ACC112 (cell line): ENCODE measurements at regions not wholly inside any gene's neighbourhood (a gene's known extent, or its start where the extent isn't known, plus 50 kb on each side); places are given as distances from the start of the nearest gene placed in this dataset.

Source experiments
- H2AFZ ChIP-seq: fragments of 200-600 bp; sonication (generic); one replicate; pipeline ENCODE4 v1.6.0; 2017; ENCODE audit warnings: antibody characterized with exemption, low read length; ENCODE audit not compliant: unreplicated experiment
- H3K27ac ChIP-seq: fragments of 200-600 bp; sonication (generic); 2 replicates; pipeline ENCODE4 v1.5.1; 2014; ENCODE audit warnings: low read depth, mild to moderate bottlenecking, antibody characterized with exemption, low read length, moderate library complexity
- H3K27me3 ChIP-seq: fragments of 200-600 bp; sonication (generic); 2 replicates; pipeline ENCODE4 v1.6.1; 2014; ENCODE audit warnings: mild to moderate bottlenecking, antibody characterized with exemption, low read length, moderate library complexity, mixed read lengths; ENCODE audit not compliant: insufficient read depth
- H3K36me3 ChIP-seq: fragments of 200-600 bp; sonication (generic); 2 replicates; pipeline ENCODE4 v1.6.1; 2016; ENCODE audit warnings: mild to moderate bottlenecking, antibody characterized with exemption, low read length, moderate library complexity, mixed read lengths; ENCODE audit not compliant: insufficient read depth
- H3K4me1 ChIP-seq: fragments of 200-600 bp; sonication (generic); one replicate; pipeline ENCODE4 v1.6.1; 2016; ENCODE audit warnings: low read length, mixed read lengths; ENCODE audit not compliant: insufficient read depth, unreplicated experiment, control insufficient read depth
- H3K4me3 ChIP-seq: fragments of 200-600 bp; sonication (generic); 2 replicates; pipeline ENCODE4 v1.5.1; 2014; ENCODE audit warnings: mild to moderate bottlenecking, low read depth, low read length
- H3K79me2 ChIP-seq: fragments of 200-600 bp; sonication (generic); one replicate; pipeline ENCODE4 v1.6.0; 2016; ENCODE audit warnings: low read length; ENCODE audit not compliant: control insufficient read depth, unreplicated experiment, insufficient read depth

DNA sequence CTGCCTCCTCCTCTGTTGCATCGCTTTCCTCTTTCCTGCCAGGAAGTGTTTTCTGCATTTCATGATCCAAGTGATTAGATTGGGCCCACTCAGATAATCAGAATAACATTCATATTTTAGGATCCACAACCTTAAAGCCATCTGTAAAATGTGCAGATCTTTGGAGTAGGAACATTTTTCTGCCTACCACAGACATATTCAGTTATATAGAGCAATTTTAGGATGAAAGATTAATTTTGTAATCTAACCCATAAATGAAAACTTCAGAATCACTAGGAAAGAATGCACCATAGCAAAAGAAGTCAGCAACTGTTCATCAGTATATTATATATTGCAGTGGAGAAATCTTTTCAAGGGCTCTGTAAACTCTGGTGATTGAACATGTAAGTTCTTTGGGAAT lies 659.9 kb upstream of the LUZP2 start:
- no peak overlapping the region for H3K4me3 ChIP-seq
- no peaks in the 10 kb centered on the region for H3K27me3 ChIP-seq
- no peak overlapping the region for H2AFZ ChIP-seq
- no peaks in the 10 kb centered on the region for H3K36me3 ChIP-seq
- H3K4me1 ChIP-seq: no peaks in the 10 kb centered on the region
- no peak overlapping the region for H3K27ac ChIP-seq
- H3K79me2 ChIP-seq: no peaks in the 10 kb centered on the region

DNA sequence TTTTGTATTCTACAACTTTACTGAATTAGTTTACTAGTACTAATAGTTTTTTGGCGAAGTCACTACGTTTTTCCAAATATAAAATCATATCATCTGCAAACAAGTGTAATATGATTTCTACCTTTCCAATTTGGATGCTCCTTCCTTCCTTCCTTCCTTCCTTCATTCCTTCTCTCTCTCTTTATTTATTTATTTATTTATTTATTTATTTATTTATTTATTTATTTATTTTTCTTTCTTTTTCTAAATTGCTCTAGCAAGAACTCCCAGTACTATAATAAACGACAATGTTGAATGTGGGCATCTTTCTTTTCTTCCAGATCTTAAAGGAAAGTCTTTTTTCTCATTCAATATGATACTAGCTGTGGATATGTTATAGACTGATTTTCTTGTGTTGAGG lies 656.0 kb upstream of the LUZP2 start:
- H3K4me1 ChIP-seq: no peaks in the 10 kb centered on the region
- H2AFZ ChIP-seq: no peak overlapping the region
- no peak overlapping the region for H3K27ac ChIP-seq
- H3K4me3 ChIP-seq: no peak overlapping the region
- no peaks in the 10 kb centered on the region for H3K27me3 ChIP-seq
- no peaks in the 10 kb centered on the region for H3K79me2 ChIP-seq
- H3K36me3 ChIP-seq: no peaks in the 10 kb centered on the region

DNA sequence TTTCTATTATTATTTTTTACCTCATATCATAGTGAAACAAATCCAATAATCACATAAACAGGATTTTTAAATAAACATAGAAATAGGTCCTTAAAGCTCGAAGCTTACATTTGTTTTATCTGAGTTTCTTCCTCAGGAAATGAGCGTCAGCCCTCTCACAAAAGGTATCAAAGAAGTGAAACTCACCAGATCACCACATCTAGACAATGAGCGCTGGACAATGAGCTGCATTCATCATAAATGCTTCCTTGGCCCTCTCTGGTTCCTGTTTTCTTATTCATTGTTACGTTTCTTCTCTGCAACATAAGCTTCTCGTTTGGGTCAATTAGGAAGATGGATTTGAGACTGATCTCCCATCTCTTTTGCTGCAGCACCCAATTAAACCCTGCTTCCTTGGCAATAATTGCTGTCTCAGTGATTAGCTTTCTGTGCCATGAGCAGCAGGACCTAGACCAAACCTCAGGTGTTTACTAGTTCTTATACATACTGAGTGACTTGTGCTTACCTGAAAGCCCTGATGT lies 649.9 kb upstream of the LUZP2 start:
- Histone ChIP-seq H3K27ac (no peak overlapping the region), H3K4me3 (no peak overlapping the region), H2AFZ (no peak overlapping the region), H3K4me1 (no peaks in the 10 kb centered on the region), H3K79me2 (no peaks in the 10 kb centered on the region), H3K27me3 (no peaks in the 10 kb centered on the region), H3K36me3 (no peaks in the 10 kb centered on the region)

DNA sequence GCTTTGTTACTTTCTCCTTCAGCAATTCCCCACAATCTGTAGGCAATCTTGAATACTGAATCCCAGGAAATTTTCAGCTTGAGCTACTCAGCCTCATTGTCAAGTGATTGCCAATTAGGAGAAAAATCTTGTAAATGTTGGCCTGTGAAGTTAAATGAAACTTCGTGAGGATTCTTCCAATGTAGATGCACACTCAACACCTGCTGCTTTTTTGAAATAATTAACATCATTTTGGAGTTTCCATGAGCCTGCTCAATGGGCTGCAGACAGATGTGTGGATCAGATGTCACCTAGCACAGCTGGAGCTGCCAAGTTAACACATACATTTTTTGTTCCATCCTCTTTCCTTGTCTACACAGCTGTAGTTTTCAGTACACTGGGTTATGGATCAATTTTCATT lies 645.6 kb upstream of the LUZP2 start:
- no peak overlapping the region for H3K27ac ChIP-seq
- no peaks in the 10 kb centered on the region for H3K27me3 ChIP-seq
- H2AFZ ChIP-seq: no peak overlapping the region
- H3K4me3 ChIP-seq: no peak overlapping the region
- H3K36me3 ChIP-seq: no peaks in the 10 kb centered on the region
- peaks cover under 1% of the 10 kb centered on the region for H3K4me1 ChIP-seq
- H3K79me2 ChIP-seq: no peaks in the 10 kb centered on the region

DNA sequence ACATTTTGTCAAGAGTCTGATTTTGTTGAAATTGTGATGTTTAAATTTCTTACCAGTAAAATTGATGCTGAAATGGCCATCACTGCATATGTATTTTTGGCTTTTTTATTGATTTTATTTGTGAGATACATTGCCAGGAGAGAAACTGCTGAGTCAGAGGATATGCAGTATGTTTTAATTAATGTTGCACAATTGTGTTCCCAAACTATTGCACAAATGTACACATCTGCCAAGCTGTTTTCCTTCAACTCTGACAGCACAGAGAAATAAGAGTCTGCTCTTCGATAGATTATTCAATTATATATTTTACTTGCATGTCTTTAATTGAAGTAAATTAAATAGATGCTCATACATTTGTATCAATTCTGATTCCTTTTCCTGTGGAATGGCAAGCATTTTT lies 640.2 kb upstream of the LUZP2 start:
- no peak overlapping the region for H3K4me3 ChIP-seq
- no peaks in the 10 kb centered on the region for H3K79me2 ChIP-seq
- peak overlapping the region; percentile 36 for H3K27ac ChIP-seq
- H3K36me3 ChIP-seq: no peaks in the 10 kb centered on the region
- peak overlapping the region; percentile 89 for H2AFZ ChIP-seq
- peaks cover 7% of the 10 kb centered on the region for H3K4me1 ChIP-seq
- no peaks in the 10 kb centered on the region for H3K27me3 ChIP-seq

DNA sequence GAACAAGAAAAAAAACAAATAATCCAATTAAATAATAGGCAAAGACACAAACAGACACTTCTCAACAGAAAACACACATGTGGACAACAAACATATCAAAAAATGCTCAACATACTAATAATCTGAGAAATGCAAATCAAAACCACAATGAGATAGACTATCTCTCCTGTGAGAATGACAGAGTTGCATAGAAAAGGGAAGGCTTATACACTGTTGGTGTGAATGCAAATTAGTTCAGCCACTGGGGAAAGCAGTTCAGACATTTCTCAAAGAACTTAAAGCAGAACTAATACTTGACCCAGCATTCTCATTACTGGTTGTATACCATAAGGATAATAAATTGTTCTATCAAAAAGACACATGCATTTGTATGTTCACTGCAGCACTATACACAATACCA lies 637.8 kb upstream of the LUZP2 start:
- no peaks in the 10 kb centered on the region for H3K36me3 ChIP-seq
- no peak overlapping the region for H3K4me3 ChIP-seq
- no peaks in the 10 kb centered on the region for H3K79me2 ChIP-seq
- no peaks in the 10 kb centered on the region for H3K27me3 ChIP-seq
- no peak overlapping the region for H2AFZ ChIP-seq
- H3K4me1 ChIP-seq: peaks cover 7% of the 10 kb centered on the region
- no peak overlapping the region for H3K27ac ChIP-seq

DNA sequence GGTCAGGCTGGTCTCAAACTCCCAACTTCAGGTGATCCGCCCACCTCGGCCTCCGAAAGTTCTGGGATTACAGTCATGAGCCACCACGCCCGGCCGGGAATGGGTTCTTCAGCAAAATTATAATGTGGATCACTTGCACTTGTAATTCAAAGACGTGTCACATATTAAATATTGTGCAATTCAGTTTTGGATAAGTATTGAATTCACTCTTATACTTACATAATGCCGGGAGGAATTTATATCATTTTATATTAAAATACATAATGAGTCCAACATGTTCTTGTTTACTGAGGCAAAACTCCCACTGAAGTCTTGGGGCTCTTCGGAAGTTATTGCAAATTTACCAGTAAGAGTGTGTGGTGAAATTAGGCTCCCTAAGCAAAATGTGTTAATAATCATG lies 635.2 kb upstream of the LUZP2 start:
- no peaks in the 10 kb centered on the region for H3K27me3 ChIP-seq
- no peak overlapping the region for H3K27ac ChIP-seq
- H2AFZ ChIP-seq: no peak overlapping the region
- no peaks in the 10 kb centered on the region for H3K79me2 ChIP-seq
- no peak overlapping the region for H3K4me3 ChIP-seq
- no peaks in the 10 kb centered on the region for H3K36me3 ChIP-seq
- peaks cover 3% of the 10 kb centered on the region for H3K4me1 ChIP-seq

DNA sequence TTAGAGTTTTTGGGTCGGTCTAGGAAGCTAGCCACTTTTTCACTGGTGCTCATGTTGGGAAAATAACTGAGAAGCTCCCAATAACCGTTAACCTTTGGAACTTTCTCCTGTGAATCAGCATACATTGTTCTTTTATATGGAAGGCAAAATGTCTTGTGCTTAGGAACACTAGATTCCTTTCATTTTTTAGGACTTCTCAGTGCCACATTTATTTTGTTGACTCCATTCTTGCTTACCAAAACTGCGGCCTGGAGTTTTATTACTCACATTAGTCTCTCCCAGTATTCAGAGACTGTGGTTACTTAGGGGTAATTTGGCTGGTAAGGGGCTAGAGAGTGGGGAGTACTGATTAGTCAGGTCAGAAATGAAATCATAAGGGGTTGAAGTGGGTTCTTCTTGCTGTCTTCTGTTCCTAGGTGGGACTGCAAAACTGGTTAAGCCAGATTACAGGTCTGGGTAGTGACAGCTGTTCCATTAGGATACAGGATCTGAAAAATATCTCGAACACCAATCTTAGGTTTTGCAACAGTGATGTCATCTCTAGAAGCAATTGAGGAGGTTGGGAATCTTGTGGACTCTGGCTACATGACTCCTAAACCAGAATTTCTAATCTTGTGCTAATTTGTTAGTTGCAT lies 631.4 kb upstream of the LUZP2 start:
- no peak overlapping the region for H2AFZ ChIP-seq
- H3K4me3 ChIP-seq: no peak overlapping the region
- no peaks in the 10 kb centered on the region for H3K4me1 ChIP-seq
- H3K27me3 ChIP-seq: no peaks in the 10 kb centered on the region
- no peak overlapping the region for H3K27ac ChIP-seq
- no peaks in the 10 kb centered on the region for H3K79me2 ChIP-seq
- H3K36me3 ChIP-seq: no peaks in the 10 kb centered on the region

DNA sequence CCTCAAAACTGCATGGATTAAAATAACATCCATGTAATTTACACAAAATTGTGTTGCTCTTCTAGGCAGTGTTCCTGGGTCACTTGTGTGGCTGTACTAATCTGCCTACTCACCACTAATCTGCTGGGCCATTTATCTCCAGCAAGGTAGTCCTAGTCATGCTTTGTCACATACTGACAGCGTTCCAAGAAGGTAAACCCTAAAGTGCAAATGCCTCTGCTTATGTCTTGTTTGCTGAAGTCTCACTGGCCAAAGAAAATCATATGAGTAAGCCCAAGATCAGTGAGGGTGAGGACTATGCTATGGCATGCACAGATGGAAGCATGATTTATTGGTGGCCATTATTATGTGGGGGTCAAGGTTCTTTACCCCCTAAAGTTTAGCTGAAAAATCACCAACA lies 630.2 kb upstream of the LUZP2 start:
- Histone ChIP-seq H3K79me2 (no peaks in the 10 kb centered on the region), H3K27me3 (no peaks in the 10 kb centered on the region), H3K4me1 (no peaks in the 10 kb centered on the region), H3K36me3 (no peaks in the 10 kb centered on the region), H3K4me3 (no peak overlapping the region), H3K27ac (no peak overlapping the region), H2AFZ (no peak overlapping the region)

DNA sequence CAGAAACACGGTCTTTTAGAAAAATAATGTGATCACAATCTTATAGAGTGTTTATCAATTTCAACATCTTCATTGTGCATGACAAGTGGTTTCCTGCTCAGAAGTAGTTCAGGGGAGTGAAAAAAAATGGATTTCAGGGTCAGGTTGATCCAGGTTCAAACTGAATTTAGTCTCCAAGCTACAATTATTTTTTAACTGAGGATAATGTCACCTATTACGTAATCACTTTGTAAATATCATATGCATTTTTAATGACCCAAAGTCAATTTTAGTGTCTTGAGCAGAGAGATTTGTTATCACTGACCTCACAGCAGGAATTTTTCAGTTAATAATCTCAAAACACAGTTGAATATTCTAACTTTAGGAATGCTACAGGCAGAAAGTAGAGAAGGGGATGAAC lies 627.2 kb upstream of the LUZP2 start:
- Histone ChIP-seq H3K27ac (no peak overlapping the region), H3K79me2 (no peaks in the 10 kb centered on the region), H3K27me3 (no peaks in the 10 kb centered on the region), H3K36me3 (no peaks in the 10 kb centered on the region), H3K4me3 (no peak overlapping the region), H3K4me1 (no peaks in the 10 kb centered on the region), H2AFZ (no peak overlapping the region)

DNA sequence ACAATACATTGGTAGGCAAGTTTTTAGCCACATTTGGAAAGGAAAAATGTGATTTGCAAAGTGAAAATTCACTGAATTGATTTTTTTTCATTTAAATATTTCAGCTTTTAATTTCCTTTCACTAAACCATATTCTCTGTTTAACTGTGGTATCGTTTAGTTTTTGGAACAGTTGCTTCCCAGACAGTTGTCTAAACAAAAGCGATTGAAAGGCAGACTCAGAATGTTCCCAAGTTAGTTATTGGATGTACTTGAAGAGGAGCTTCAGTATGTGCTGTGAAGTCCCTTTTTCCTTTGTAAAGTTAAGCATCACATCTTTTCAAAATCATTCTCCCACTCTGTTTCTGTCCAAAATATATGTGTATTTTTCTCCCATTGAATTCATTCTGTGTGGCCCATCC lies 623.4 kb upstream of the LUZP2 start:
- Histone ChIP-seq H3K27ac (no peak overlapping the region), H3K27me3 (no peaks in the 10 kb centered on the region), H3K4me3 (no peak overlapping the region), H3K79me2 (no peaks in the 10 kb centered on the region), H2AFZ (no peak overlapping the region), H3K36me3 (no peaks in the 10 kb centered on the region), H3K4me1 (no peaks in the 10 kb centered on the region)
